ENCODE measurements at regions not wholly inside any gene's neighbourhood (a gene's known extent, or its start where the extent isn't known, plus 50 kb on each side); places are given as distances from the start of the nearest gene placed in this dataset.

GRCh38 chr9:22742401-22742800, 295.8 kb downstream of the DMRTA1 start:
- TF ChIP-seq CTCF (IDR thresholded peaks at IDR 0.05) (no peak), EZH2phosphoT487 (IDR thresholded peaks at IDR 0.05) (no peak)

All from neural progenitor cell (in vitro differentiated cells).